ENCODE measurements at regions not wholly inside any gene's neighbourhood (a gene's known extent, or its start where the extent isn't known, plus 50 kb on each side); places are given as distances from the start of the nearest gene placed in this dataset.
"Not testable (repeated sequence)": the region's sequence is repeated elsewhere in the genome, so short reads cannot be mapped to it uniquely, and the experiment has no call there.

DNA sequence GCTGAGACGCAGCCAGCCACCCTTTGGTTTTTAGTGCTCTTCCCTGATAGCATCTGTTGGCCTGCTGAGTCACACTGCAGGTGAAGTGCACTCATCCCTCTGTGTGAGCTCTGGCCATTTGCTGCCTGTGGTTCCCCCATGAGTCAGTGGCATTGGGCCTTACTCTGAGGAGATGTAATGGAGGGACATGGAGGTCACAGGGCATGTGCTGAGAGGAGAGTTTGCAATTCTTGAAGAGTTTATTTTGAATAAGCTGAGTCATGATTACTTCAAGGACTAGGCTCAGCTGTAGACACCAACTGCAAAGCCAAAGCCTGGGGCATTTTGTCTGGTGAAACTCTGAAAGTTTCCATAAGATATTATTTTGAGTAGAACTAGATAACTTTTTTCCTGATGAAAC, 200.3 kb downstream of the BCL2L11 start:
- DNase-seq: peak; percentile 22 to 24

DNA sequence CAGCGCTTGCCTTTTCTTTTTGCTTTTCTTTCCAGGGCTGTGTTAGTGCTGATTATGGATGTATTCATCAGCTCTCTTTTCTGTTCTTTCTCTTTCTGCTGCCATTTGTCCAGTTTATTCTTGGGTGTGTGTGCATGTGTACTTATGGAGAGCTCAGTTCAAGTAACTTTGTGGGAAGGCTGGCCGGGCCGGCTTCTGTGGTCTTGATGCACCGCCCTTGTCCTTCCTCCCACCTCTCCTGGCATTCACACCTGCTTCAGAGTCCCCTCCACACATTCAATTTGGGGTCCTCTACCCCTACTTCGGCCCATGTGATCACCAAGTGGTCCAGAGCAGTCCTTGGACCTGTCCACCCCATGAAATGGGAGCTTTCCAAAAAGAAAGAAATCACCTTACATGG, 202.7 kb downstream of the BCL2L11 start:
- not testable (repeated sequence) for DNase-seq

DNA sequence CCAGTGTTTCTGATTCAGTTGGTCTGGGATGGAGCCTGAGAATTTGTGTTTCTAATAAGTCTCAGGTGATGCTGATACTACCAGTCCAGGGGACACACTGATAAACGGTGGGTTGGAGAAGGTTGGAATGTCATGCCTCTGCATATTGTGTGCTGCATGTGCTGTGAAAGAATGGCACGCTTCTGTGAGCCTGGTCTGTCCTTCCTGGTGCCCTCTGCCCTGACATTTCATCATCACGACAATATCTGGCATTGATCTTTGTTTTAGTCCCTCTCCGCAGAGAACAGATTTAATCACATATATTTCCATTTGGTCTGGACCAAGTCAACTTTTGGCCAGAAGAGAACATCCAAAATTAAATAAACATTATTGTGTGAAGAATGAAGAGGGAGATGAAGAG, 207.0 kb downstream of the BCL2L11 start:
- not testable (repeated sequence) for DNase-seq

DNA sequence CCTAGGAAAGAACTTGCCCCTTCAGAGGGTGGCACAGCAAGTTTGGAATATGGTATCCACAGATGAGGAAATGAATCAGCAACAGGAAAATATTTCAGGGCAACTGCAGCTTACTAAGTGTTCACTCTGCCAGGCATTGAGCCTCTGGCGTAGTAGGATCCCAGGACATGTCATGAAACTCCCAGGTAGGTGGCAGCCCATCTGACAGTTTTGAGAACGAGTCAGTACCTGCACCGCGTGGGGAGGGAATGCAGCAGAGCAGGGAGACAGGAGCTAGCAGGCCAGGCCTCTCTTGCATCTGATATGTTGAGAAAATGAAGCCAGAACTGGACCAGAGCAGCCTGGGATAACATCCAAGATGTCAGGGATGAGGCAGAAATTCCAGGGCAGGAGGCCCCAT, 208.6 kb downstream of the BCL2L11 start:
- DNase-seq: not testable (repeated sequence)

DNA sequence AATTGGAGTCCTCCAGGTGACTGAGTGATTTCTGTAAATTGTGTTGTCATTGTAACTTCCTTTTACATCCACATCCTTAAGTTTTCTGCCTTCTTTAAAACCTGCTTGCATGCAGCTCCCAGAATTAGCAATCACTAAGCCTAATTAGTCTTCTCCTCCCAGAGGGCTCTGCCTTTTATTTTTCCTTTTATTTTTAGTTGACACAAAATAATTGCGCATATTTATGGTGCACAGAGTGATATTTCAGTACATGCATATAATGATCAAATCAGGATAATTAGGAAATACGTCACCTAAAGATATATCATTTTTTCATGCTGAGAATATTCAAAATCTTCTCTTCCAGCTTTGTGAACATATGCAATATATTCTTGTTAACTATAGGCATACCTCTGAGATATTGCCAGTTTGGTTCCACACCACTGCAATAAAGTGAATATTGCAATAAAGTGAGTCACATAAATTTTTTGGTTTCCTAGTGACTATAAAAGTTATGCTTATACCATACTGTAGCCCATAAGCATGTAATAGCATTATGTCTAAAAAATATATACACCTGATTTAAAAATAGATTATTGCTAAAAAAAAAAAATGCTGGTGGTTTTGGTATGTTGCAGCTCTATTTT, 210.5 kb downstream of the BCL2L11 start:
- not testable (repeated sequence) for DNase-seq

DNA sequence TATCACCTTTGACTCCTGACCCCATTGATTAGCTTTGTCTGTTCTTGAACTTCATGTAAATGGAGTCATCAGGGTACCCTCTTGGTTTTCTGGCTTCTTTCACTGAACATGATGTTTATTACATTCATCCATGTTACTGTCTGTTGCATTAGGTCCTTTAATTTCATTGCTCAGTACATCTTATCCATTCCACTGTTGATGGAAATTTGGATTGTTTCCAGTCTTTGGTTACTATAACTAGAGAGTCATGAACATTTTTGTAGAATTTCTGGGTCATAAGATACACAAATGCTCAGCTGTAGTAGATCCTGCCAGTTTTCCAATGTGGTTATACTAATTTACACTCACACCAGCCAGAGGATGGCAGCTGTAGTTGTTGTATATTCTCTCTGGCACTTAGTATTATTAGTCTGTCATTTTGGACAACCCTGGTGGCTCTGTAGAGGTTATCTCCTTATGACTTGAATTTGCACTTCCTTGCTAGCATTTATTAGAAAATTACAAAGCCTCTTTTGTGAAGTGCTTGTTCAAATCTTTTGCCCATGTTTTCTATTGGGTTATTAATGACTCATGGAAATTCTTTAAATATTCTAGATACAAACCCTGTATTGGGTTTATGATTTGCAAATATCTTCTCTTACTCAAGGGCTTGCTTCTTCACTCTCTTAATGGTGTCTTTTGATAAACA, 214.7 kb downstream of the BCL2L11 start:
- DNase-seq: not testable (repeated sequence)

DNA sequence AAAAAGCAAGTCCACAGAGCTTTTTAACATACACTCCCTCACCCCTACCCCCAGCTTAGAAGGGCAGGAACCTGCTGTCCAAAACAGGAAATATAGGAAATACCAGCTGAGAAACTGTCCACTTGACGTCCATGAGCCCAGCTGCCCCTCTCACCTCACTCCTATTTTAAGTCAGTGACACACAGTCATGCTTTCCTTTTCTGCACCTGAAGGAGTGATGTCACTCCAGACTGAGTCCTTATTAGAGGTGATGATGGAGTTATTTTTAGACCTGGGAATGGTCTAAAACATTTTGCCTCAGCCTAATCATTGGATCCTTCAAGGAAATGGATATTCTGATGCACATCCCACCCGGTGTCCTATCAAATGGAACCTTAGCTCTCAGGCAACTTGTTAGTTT, 217.8 kb downstream of the BCL2L11 start:
- DNase-seq: not testable (repeated sequence)

DNA sequence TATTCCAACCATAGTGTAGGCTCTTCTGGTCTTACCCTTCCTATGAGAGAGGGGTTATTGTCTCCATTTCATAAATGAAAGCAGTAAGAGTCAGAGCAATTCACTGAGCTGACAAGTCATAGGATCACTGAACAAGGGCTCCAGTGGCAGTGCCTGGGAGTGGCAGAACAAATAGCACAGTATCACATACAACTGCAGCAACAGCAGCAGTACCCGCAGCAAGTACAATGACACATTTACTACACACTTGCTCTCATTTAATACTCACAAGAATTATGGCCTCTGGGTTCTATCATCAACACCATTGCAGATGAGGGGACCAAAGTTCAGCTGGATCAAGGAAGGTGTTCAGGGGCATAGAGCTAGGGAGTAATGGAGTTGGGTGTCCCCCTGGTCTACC, 218.8 kb downstream of the BCL2L11 start:
- DNase-seq: not testable (repeated sequence)

DNA sequence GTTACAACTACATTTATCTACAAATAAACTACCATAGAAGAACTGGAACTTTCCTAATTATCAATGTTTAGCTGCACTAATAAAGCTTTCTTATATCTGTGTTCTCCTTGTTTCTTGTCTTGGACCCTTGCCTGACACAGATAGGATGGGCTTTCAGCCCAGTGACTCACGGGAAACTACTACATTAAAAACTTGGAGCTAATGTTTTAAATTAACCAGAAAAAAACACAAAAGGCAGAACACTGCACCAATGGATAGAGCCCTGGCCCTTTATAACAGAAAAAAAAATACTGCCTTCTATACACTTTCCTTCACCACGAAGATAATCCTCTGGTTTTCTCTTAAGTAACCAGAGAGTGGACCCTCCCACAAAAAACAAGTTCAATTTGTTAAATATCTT, 223.9 kb downstream of the BCL2L11 start:
- not testable (repeated sequence) for DNase-seq

DNA sequence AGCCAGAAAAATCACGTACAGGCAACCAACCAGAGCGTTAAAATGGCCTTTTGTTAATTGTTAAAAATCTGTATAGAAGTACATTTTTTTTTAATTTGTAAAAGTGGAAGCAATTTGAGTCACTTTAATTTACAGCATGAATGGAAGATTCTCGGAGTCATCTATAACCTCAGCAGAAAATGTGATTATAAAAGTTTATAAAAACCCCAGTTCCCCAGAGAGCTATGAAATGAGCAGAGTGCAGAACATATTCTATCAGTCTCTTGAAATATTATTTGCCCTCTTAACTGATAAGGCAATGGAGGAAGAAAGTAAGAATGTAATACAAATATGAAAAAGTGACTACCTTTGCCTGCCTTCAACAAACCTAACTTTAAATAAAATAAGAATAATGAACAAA, 224.7 kb downstream of the BCL2L11 start:
- DNase-seq: not testable (repeated sequence)

DNA sequence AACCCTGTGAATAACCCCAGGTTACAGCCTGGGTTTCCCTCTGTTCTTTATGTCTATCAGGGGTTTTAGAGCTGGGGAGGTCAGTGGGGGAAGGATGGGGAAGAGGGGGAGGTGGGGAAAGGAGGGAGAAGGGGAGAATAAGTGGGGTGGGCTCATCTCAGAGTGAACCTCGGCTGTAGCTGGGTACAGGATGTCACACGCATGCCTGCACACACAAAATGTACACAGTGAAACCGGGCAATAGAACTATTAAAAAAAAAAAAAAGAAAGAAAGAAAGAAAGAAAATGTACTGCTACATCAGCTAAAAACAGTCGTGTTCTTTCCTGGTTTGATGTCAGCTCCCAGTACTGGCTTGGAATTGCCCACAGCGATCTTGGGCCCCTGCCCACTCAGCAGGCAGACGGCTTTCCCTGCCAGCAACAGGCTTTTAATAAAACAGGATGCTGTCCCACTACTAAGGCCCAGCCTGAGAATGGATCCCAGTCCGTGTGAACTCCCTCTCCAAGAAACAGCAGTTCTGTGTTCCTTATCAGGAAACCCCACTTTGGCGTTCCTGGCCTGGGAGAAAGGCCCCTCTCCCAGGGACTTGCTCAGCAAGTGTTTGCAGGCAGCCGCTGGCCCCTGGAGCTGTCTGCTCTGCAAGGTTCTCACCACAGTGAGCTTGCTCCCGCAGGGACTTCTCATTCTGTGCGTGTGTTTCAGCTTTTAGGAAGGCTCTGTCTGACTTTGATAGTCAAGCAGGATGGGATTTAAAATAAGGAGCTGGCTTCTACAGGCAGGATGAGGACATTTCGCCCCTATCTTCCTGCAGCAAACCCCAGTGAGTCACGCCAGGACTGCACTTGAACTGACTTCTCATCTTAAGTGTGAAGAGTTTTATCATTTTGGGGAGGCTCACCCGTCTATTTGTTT, 225.6 kb downstream of the BCL2L11 start:
- not testable (repeated sequence) for DNase-seq

DNA sequence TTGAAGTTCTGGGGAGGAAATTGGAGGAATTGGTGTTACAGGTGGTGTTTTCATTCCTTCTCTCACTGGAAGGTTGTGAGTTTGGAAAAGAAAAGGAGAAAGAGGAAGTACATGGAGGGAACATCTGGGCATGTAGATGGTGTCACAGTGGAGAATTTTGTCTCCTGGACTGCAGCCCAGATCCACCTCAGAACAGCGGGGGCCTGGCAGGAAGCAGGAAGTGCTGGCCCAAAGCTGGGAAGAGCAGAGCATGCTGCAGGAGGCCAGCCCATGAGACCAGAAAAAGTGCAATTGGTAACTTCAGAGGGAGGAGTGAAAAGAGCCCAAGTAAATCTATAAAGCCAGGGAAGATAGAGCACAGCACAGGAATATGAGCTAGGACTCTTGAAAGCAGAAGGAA, 227.0 kb downstream of the BCL2L11 start:
- DNase-seq: not testable (repeated sequence)

DNA sequence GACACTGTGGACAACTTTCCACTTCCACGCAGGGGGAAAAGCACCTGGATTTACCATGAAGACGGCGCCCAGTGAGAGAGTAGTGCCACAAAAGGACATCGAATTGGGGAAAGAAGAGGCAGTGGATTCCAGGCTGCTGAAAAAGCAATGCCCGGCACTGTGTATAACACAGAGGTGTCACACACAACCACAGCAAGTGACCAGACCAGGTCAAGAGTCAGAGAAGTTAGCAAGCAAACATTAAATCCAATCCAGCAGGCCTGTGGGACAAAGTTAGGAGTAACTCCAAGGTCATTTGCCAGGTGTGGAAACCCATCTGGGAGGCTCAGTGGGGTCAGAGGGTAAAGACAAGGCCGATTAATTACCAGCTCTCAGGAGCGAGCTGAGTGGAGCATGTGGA, 227.6 kb downstream of the BCL2L11 start:
- not testable (repeated sequence) for DNase-seq

DNA sequence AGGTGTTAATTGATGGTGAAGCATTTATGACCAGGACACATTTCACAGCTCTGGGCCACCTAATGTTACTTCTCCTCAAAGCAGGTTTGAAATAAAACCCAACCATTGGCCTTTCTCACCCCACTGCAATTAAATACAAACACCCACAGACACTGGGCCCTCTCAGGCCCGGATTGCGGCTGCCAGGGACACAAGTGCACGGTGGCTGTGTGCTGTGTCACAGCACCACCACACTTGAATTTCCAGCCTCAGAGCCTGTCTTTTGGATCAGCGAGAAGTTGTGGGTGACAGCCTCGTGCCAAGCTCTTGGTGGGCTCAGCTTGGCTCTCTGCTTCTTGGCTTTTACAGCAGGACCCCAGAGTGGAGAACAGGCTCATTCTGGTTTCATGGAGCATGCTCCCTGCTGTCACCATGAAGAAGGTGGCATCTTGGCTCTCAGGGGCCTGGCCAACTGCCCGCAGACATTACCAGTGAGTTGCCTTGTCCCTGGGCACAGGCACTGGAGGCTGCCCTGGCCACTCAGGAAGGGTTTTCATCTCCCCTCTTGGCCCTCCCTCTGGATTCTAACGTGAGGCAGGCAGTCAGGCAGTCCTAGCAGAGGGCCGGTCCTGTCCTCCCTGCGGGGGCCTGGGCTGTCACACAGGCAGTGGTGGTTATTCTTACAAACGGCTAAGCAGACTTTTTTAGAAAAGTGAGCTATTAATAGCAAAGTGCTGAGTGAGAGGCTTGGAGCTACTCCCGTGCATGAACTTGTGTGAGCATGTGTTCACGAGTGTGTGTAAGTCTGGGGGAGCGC, 234.5 kb downstream of the BCL2L11 start:
- DNase-seq: not testable (repeated sequence)

DNA sequence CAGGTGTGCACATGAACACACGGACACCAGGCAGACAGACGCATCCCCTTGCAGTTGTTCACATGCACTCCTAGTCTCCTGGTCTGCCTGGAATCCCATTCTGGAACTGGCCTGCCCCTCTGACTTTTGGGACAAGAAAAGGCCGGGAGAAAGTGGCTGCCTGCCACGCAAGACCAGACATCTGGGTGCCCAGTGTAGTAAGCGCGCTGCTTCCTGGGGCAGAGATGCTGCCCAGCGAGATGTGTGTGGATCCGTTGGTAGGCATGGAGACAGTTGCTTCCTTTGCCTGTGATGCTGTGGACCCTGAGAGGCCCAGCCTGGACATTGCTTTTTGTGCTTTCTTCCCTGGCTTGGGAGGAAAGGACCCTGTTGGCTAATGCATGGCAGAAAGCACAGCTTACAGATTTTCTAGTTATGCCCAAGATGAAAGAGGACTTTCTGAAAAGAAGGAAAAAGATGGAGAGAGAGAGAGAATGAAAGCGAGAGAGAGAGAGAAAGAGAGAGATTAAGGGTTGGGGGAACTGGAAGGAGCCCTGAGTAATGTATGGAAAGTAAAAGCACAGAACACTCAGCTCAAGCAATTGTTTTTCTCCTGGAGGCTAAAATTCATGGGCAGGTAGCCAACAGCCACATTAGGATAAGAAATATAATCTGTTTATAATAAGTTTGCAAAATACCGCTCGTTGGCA, 235.3 kb downstream of the BCL2L11 start:
- DNase-seq: not testable (repeated sequence)

DNA sequence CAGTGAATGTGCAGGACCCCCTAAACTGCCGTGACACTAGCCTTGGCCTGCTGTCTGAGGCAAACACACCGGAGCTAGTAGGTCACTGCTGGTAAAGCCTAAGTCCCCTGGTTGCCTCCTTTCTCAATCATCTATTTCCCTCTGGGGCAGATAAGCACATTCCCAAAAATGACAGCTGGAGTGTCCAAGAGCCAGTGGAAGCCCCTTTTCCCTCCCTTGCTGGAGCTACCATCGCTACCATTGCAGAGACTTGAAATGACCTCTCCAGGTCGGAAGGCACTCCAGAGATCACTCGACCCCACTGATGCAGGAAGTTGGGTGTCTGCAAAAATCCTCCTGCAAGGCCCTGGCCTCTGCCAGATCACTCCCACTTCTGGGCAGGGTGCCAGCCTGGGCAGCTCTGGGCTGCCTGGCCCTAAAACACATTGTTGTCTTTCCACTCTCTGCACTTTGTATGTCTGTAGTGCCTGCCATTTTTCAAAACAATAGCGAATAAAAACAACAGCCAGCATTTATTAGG, 235.9 kb downstream of the BCL2L11 start:
- not testable (repeated sequence) for DNase-seq

DNA sequence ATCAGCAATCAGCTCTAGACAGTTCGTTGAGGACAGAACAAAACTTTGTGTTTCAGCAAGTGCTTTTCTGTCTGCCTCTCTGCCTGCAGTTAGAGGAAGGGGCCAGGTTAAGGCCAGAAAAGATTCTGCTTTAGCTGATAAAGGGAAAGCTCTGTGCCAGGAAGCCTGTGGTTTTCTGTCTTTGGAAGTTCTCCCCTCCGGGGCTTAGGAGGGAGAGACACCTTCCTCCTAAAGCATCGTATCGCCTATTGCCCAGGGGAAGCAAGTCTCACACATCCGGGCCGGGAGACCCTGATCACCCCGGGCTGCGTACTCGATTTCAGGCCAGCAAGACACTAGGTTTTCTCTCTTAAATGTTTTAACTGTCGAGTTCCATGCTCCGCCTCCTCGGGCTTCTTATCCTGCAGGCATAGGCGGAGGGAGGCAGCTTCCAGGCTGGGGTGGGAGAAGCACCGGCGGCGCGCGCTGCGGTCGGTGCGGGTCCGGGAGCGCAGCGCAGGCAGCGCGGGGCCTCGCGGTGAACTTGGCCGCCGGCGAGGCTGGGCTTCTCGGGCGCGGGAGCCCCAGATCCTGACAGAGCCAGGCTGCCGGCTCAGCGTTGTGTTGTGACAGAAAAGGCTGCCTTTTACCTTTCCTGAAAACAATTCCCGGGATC, 245.4 kb downstream of the BCL2L11 start:
- DNase-seq: not testable (repeated sequence)

DNA sequence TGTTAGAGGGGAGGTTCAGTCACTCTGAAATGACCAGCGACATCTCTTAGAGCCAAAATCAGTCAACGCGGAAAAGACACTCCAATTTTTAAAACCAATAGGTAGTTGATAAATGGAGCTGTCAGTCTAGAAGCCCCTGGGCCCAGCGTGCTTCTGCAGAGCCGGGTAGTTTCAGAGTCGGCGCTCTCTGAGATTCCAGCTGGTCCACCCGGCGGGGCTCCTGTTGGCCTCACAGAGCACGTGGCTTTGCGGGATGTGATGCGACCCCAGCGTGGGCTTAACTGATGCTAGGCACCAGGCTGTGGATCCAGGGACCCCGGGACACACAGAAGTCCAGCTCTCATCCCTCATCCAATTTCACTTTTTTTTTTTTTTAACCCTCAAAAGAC, 245.9 kb downstream of the BCL2L11 start:
- not testable (repeated sequence) for DNase-seq

DNA sequence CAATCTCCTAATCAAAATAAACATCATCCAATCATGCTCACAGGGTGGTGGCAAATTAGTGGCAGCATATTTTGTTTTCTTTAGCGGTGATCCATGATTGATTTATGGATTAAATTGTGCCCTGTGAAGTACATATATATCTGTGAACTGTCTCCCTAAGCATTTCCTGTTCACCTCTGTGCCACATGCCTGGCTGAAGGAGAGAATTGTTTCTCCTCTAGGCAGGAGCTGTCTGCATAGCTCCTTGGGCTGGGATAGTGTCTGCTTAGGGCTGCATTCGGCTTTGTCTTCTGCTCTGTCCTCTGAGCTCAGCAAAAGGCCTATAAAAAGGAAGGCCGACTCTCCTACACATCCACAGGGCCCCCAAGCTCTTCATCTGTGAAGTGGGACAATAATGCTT, 246.4 kb downstream of the BCL2L11 start:
- DNase-seq: not testable (repeated sequence)

DNA sequence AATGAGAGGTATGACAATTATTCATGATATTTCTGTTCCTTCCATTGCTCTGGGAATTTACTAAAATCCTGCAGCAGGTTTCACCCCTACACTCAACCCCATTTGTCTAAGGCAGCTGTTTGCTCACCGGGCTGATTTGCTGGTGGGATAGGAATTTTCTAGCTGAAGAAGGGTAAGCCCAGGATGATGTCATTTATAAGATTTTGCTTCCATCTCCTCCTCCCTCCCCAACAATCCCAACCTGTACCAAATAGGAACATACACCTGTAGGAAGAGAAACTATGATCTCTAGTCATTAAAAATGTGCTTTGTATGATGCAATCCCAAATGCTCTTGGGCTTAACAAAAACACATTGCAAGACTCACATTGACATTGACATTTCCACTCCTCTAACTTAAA, 247.2 kb downstream of the BCL2L11 start:
- DNase-seq: not testable (repeated sequence)

DNA sequence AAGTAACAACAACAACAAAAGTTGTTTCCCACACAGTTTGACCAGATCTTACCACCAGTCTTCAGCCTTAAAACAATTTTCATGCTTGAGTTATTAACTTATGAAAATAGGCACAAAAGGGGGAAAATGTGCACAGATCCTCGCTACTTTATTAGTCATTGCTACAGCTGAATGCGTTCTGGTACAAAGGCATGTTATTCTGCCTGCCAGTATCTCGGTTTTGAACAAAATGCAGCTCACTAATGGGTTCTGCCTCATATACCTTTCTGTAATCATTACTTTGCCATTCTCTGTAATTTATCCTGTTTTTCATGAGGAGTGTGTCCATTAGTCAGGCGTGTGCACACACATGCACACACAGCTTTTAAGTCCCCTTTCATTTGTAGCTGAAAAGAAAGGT, 247.6 kb downstream of the BCL2L11 start:
- not testable (repeated sequence) for DNase-seq

Data from inflammatory macrophage (primary cell).